ENCODE measurements at regions not wholly inside any gene's neighbourhood (a gene's known extent, or its start where the extent isn't known, plus 50 kb on each side); places are given as distances from the start of the nearest gene placed in this dataset.

GRCh38 chr6:133185731-133186130 is 55.4 kb upstream of the EYA4 start:
- DNase-seq (ENCODE audit: low read depth): no peak

GRCh38 chr6:133187114-133187513 is 54.0 kb upstream of the EYA4 start:
- no peak for DNase-seq (ENCODE audit: low read depth)

DNA sequence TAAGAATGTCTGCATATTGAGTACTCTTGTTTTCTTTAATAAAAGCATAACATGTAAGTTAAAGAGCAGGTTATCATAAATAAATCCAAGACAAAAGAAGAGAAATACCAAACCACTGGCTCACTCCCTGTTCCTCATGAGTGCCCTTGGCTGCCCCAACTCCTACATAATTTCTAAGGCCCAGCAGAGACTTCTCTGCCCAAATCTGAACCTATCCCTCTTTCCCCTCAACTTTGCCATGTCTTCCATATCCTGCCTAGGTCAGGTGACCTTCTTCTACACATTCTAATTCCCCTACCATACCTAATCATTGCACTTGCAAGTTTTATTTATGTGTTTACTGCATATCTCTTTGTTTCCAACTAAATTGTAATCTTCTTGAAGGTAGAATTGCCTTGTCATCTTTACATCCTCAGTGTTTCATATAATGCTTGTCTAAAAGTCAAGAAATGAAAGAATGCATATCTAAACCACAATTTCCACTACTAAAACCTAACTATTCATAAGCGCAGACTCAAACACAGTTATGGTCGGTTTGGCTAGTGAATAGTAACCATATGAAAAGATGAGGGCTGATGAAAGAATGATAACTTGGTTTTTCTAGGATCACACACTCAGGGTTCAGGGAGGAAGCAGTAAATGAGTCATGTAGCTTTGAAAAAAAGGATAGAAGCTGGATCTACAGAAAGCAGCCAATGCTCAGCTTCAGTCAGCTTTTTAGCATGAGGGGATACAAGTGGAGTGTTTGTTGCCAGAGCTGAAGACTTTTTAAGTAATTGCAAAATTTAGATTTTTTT is 53.3 kb upstream of the EYA4 start:
- DNase-seq (ENCODE audit: low read depth): no peak

DNA sequence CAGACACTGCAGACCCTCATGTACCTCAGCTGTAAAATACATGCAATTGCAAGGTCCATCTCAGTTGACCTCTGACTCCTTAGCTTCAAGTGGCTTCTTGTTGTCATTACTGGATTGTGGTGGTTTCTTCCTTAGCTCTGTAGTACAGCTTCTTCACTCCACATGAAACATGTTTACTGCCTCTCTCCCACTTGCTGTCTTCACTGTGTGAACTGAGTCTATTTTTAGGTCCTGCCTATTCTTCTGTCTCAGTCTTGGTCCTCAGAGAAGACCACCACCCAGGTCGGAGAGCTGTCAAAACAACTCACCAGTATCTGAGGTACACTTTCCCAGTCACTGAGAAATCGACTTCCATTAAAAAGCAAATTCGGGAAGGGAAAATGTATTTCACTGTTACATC is 50.2 kb upstream of the EYA4 start:
- DNase-seq (ENCODE audit: low read depth): no peak

DNA sequence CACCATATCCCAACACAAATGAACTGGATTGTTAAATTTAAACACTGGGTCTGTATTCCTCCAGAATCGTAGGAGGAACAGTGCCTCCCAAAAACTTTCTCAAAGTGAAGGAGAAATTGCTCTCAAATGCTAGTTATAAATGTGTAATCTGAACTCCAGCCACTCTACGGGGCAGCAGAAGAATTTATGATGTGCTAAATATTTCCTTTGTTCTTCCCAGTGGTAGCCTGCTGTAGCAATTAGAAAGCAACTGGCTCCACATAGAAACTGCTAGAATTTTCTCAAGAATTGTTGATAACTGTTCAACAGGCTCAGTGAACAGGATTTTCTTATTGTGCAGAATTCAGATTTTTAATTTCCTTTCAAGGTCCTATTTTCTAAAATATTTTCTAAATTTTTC is 49.8 kb upstream of the EYA4 start:
- no peak for DNase-seq (ENCODE audit: low read depth)

All from T follicular helper cell (primary cell).